ENCODE measurements at regions not wholly inside any gene's neighbourhood (a gene's known extent, or its start where the extent isn't known, plus 50 kb on each side); places are given as distances from the start of the nearest gene placed in this dataset.

- DNase-seq (ENCODE audit: low read depth): no peak
Observed at GRCh38 chr15:95840855-95841254, 489.6 kb upstream of the NR2F2 start.

DNA sequence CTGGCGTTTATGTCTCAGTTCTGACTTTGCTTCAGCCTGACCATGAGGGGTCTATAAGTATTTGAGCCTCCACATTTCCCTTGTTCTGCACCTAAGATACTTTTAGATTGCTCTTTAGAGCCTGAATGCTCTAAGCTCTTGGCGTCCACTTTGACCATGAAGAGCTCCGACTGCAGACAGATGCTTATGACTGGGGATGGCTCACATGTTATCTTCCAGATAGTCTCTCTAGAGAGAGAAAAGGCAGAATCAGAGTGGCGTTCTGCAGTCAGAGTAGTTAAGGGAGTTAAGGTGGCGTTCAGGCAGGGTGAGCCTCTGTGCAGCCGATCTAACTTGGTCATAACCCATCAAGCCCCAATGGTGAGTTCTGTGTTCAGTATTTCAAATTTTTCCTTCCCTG is 487.9 kb upstream of the NR2F2 start:
- no peak for DNase-seq (ENCODE audit: low read depth)

DNA sequence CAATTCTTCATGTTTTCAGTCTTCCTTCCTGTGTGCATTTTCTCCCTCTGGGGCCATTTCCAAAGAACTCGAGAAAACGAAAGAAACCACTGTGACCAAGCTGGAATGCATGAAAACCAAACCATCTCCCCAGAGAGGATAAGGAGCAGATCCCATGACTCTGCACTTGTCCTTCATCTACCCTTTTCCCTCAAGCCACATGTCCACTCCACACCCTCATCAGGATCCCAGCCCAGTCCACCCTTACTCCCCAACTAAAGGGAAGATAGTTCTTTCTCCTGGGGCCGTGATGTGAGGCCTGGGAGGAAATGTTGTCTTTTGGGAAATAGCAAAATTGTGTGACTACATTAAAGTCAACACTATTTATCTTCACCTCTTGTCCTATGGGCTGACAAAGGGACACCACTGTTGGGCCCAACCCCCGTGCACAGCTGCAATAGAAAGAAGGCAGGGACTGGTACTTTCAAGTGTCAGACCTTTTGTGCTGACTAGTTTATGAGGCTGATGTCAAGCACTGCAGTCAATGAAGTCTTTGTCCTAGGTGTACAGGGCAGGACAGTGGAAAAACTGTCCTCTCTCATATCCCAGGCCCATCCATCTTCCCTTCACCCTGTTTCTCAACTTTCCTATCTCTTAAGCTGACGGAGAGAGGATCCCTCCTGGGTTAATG is 487.1 kb upstream of the NR2F2 start:
- peak; percentile 88 for DNase-seq (ENCODE audit: low read depth)

- no peak for DNase-seq (ENCODE audit: low read depth)
Observed at GRCh38 chr15:95845862-95846515, 484.5 kb upstream of the NR2F2 start.

DNA sequence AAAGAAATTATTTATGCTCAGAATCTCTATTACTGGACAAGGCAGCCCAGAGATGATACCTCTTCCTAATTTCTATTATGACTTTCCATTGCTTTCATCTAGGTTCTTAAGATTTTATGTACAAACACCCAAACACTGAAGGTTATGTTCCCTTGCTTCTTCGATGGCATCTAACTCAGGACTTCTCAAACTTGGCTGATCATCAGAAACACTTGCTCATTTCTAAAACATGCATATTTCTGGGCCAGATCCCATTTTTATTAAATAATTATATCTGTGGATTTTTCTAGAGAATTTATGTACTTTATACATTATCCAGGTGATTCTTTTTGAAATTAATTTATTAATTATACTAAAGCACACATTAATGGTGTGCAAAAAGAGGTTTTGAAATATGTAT is 482.4 kb upstream of the NR2F2 start:
- no peak for DNase-seq (ENCODE audit: low read depth)

GRCh38 chr15:95850837-95851236 is 479.7 kb upstream of the NR2F2 start:
- no peak for DNase-seq (ENCODE audit: low read depth)

DNA sequence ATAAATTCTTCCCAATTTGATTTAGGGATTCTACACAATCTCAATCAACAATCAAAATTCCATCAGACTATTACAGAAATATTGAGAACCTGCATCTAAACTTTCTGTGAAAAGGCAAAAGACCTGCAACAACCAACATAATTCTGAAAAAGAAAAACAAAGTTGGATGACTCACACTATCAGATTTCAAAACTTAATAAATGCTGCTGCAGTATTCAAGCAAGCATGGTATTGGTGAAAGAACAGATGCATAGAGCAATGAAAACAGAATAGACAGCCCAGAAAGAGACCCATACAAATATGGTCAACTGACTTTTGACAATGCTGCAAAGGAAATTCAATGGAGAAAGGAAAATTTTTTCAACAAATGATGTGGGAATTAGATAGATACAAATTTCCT is 477.1 kb upstream of the NR2F2 start:
- peak; percentile 43 for DNase-seq (ENCODE audit: low read depth)

- peak; percentile 44 for DNase-seq (ENCODE audit: low read depth)
Observed at GRCh38 chr15:95857124-95857757, 473.3 kb upstream of the NR2F2 start.

- no peak for DNase-seq (ENCODE audit: low read depth)
Observed at GRCh38 chr15:95857758-95858157, 472.7 kb upstream of the NR2F2 start.

- DNase-seq (ENCODE audit: low read depth): no peak
Observed at GRCh38 chr15:95860406-95860805, 470.1 kb upstream of the NR2F2 start.

DNA sequence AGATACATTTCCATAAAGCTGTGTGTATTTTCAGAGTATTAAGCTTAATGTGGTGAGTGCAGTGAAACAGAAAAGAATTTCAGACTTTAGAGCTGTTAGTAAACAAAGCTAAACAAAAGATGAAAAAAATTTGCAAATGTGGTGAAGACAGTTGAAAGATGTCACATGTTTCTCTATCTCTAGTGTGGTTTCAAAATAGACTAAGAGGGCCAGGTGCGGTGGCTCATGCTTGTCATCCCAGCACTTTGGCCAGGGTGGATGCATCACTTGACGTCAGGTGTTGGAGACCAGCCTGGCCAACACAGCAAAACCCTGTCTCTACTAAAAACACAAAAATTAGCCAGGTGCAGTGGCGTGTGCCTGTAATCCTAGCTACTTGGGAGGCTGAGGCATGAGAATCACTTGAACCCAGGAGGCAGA is 466.0 kb upstream of the NR2F2 start:
- peak; percentile 41 for DNase-seq (ENCODE audit: low read depth)

DNA sequence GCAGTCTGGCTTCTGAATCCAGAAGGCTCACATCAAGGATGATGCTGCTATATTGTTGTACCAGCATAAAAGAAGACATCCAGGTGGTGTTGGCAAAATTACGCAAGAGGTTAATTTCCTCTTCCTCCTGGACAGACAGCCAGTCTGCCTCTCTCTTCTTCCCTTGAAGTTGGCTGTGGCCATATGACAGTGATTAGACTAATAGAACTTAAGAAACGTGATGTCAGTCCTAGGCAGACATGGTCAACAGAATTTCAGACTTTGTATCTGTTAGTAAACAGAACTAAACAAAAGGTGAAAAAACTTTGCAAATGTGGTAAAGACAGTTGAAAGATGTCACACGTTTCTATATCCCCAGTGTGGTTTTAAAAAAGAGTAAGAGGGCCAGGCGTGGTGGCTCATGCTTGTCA is 465.2 kb upstream of the NR2F2 start:
- no peak for DNase-seq (ENCODE audit: low read depth)

DNA sequence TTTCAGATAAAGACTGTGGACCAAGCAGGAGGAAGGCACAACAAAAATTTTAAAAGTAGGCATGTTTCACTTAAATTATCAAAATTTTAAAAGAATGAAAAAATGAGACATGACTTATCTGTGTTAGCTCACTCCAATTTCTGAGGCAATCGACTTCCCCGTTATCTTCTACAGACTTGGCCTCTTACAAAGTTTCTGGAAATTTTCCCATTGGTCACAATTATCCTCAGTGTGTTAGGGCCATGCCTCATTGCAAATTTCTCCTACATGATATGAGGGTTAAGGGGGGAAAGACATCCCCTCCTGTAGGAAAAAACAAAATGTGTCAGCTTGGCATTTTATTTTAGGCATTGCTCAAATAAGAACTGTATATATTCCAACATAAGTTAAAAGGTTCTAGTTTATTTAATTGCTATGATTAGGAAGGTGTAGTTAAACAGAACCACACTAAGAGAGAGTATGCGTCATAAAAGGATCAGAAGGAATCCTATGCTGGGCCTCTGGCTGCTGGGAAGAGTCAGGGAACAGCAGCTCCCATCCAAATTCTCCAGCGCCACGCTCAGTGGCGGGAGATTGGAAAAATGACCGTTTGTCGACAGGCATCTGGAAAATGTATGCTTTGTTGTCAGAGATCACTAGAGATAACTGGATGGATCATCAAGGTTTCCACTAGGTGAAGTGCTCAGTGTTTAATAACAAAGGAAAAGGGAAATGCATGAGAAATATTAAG is 463.6 kb upstream of the NR2F2 start:
- no peak for DNase-seq (ENCODE audit: low read depth)

GRCh38 chr15:95868450-95868849 is 462.1 kb upstream of the NR2F2 start:
- no peak for DNase-seq (ENCODE audit: low read depth)

DNA sequence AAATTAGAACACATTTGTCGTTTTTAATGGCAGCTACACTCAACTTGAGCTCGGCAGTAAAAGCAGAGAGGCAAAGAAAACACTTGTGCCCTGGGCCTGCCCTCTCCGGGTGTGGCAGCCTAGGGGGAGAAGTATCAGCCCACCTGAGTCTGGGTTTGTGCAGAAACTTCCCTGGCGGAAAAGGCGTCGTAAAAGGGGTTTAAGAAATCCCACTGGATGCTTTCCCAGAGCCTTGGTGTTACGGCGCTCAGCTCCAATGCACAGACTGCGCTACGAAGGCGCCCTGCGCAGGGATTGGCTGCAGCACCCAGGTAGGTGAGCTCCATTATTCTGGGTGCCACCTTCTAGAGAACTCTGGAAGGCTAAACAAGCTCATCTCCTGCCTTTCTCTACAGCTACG is 461.5 kb upstream of the NR2F2 start:
- peak; percentile 48 for DNase-seq (ENCODE audit: low read depth)

- DNase-seq (ENCODE audit: low read depth): no peak
Observed at GRCh38 chr15:95869920-95870319, 460.6 kb upstream of the NR2F2 start.

- DNase-seq (ENCODE audit: low read depth): peak; percentile 29
Observed at GRCh38 chr15:95872366-95872771, 458.1 kb upstream of the NR2F2 start.

DNA sequence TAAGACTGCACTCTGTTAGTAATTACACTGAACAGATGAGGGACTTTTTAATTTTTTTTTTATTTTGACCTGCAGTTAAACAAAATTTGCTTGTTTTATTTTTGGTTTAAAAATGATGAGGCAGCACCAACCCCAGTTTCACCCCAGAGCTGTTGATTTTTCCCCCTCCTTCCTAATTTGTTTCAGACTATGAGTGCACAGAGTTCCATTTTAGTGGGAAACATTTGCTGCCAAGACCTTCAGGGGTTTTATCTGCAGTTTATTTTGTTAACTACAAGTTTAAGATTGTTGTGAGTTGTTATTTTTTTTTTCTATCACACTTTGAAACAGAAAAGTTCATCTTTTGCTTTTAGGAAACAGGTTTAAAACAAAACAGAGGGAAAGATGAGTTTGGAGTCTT is 455.9 kb upstream of the NR2F2 start:
- no peak for DNase-seq (ENCODE audit: low read depth)

GRCh38 chr15:95875121-95875643 is 455.3 kb upstream of the NR2F2 start:
- DNase-seq (ENCODE audit: low read depth): peak; percentile 85

- no peak for DNase-seq (ENCODE audit: low read depth)
Observed at GRCh38 chr15:95880031-95880570, 450.4 kb upstream of the NR2F2 start.

DNA sequence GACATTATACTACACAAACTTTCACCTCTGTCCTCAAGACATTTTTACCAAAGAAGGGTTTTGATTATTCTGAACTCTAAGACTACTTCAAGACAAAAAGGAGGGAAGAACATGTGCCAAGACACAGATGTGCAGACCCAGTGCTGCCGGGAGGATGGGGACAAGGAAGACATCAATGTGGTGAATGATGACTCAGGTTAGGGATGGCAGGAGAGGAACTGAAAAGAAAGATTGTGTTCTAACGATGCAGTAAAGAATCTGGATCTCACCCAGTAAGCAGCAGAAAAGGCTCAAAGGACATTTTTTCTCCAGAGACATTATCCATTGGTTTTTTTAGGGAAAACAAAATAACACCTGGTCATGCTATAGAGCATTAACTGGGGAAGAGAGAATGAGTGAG is 449.9 kb upstream of the NR2F2 start:
- DNase-seq (ENCODE audit: low read depth): no peak

DNA sequence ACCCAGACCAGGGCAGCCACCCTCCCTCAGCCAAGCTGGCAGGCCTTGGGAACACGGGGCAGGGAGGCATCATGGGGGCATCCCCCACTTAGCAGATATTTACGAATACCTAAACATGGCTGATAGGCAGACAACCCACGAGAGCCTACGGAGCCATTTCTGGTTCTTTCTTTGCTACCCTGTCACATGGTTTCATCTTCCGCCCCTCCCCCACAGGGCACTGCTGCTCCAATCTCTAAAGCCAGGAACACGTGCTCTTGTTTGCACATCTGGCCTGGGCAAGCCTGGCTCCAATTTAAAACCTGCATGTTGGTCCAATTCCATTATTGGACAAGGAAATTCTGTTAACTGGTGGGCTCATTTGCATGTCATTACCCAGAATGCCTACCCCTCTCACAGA is 447.4 kb upstream of the NR2F2 start:
- no peak for DNase-seq (ENCODE audit: low read depth)

Measured in myocyte (in vitro differentiated cells).